Mucosa of descending colon (tissue), 3 donors: ENCODE measurements at regions not wholly inside any gene's neighbourhood (a gene's known extent, or its start where the extent isn't known, plus 50 kb on each side); places are given as distances from the start of the nearest gene placed in this dataset.

Experiments
- ATAC-seq: fragments of 200-7000 bp; cut with Tn5 transposase; one replicate; pipeline ENCODE4 v1.9.1; 2020; ENCODE audit warnings: mild to moderate bottlenecking, moderate library complexity
- DNase-seq, 3 donors: peaks; one replicate each; pipeline ENCODE4 v3.0.0-alpha.2; 2020
- H3K36me3 ChIP-seq: fragments of 200-600 bp; one replicate; pipeline ENCODE4 v1.8.0; 2021; ENCODE audit warnings: low read depth, mild to moderate bottlenecking
- H3K4me1 ChIP-seq: fragments of 200-600 bp; one replicate; pipeline ENCODE4 v1.8.0; 2021; ENCODE audit warnings: low read depth, mild to moderate bottlenecking
- H3K4me3 ChIP-seq: fragments of 200-600 bp; one replicate; pipeline ENCODE4 v1.8.0; 2021; ENCODE audit warnings: mild to moderate bottlenecking
- H3K9me3 ChIP-seq: fragments of 200-600 bp; one replicate; pipeline ENCODE4 v1.8.0; 2021; ENCODE audit warnings: mild to moderate bottlenecking
- intact Hi-C, 2 donors: fragments of 100-400 bp; cut with DNase I in 1 of 2; cut with micrococcal nuclease in 1 of 2; formaldehyde crosslinking; loops; one replicate each; pipeline versions ENCODE4 v1.11.0 to v1.11.1; 2022; cut with DNase I, micrococcal nuclease
- TF ChIP-seq, protein P1 (sequence below): fragments of 200-600 bp; IDR thresholded peaks from one replicate; pipeline ENCODE4 v1.8.0; 2022; ENCODE audit warnings: antibody characterized with exemption, mild to moderate bottlenecking
- donor health status: DM: no; HTN: no; CAD: no; lungs with moderate emphysema.
- donor health status: DM: no; HTN: no; CAD: no.
- donor health status: DM: no; HTN: yes; CAD: no.

GRCh38 chr4:13918991-13919441 lies 291.5 kb upstream of the BOD1L1 start:
- Histone ChIP-seq H3K4me3 (no peak overlapping the region), H3K4me1 (no peaks in the 10 kb centered on the region), H3K9me3 (no peaks in the 10 kb centered on the region), H3K36me3 (no peaks in the 10 kb centered on the region)
- ATAC-seq = peak; percentile 46
- peak in 1 of 3 donors; percentile 5 for DNase-seq
- intact Hi-C loops = no loop called here
- TF ChIP-seq, protein P1, sequence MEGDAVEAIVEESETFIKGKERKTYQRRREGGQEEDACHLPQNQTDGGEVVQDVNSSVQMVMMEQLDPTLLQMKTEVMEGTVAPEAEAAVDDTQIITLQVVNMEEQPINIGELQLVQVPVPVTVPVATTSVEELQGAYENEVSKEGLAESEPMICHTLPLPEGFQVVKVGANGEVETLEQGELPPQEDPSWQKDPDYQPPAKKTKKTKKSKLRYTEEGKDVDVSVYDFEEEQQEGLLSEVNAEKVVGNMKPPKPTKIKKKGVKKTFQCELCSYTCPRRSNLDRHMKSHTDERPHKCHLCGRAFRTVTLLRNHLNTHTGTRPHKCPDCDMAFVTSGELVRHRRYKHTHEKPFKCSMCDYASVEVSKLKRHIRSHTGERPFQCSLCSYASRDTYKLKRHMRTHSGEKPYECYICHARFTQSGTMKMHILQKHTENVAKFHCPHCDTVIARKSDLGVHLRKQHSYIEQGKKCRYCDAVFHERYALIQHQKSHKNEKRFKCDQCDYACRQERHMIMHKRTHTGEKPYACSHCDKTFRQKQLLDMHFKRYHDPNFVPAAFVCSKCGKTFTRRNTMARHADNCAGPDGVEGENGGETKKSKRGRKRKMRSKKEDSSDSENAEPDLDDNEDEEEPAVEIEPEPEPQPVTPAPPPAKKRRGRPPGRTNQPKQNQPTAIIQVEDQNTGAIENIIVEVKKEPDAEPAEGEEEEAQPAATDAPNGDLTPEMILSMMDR = no peak

GRCh38 chr4:13920111-13920875 lies 292.8 kb upstream of the BOD1L1 start:
- Histone ChIP-seq H3K36me3 (no peaks in the 10 kb centered on the region), H3K4me1 (no peaks in the 10 kb centered on the region), H3K4me3 (no peak overlapping the region), H3K9me3 (no peaks in the 10 kb centered on the region)
- ATAC-seq (no peak), DNase-seq (no peak)
- intact Hi-C loops = no loop called here
- TF ChIP-seq, protein P1 = no peak

- H3K9me3 ChIP-seq = no peaks in the 10 kb centered on the region
- H3K4me3 ChIP-seq = no peak overlapping the region
- H3K36me3 ChIP-seq = no peaks in the 10 kb centered on the region
- ATAC-seq (peak; percentile 71), DNase-seq (peak in 1 of 3 donors; percentile 13)
- intact Hi-C loops = no loop called here
- no peaks in the 10 kb centered on the region for H3K4me1 ChIP-seq
- TF ChIP-seq, protein P1 = no peak
Measured at GRCh38 chr4:13920901-13921300, 293.4 kb upstream of the BOD1L1 start.

DNA sequence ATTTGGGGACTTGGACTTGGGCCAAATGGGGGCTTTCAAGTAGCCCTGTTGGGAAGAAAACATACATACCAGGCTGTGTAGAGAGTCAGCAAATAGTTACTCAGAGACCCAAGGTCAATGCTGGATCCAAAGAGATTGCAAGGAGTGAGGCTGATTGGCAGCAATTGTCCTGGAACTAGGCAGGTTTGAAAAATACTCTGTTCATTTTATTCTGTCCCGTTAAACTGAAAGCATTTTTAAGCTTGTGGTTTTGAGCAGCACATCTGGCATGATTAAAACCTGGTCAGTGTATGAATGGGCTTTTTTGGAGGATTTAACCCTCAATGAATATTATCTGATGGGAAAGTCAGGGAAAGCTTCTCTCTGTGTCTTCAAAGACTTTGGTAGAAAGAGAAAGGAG lies 294.3 kb upstream of the BOD1L1 start:
- no peaks in the 10 kb centered on the region for H3K4me1 ChIP-seq
- no peak for DNase-seq
- H3K9me3 ChIP-seq = no peaks in the 10 kb centered on the region
- no peak for ATAC-seq
- H3K4me3 ChIP-seq = no peak overlapping the region
- H3K36me3 ChIP-seq = no peaks in the 10 kb centered on the region
- TF ChIP-seq, protein P1 = no peak
- intact Hi-C loops = no loop called here

- intact Hi-C loops = no loop called here
- Histone ChIP-seq H3K9me3 (no peaks in the 10 kb centered on the region), H3K36me3 (no peaks in the 10 kb centered on the region), H3K4me1 (no peaks in the 10 kb centered on the region), H3K4me3 (no peak overlapping the region)
- ATAC-seq (no peak), DNase-seq (no peak)
- TF ChIP-seq, protein P1 = no peak
Measured at GRCh38 chr4:13922459-13922858, 294.9 kb upstream of the BOD1L1 start.
